DMS53 (cell line): ENCODE measurements at regions not wholly inside any gene's neighbourhood (a gene's known extent, or its start where the extent isn't known, plus 50 kb on each side); places are given as distances from the start of the nearest gene placed in this dataset.

Source experiments
- DNase-seq: peaks from one replicate; lab custom pipeline; 2025; lab: John Stamatoyannopoulos, UW

DNA sequence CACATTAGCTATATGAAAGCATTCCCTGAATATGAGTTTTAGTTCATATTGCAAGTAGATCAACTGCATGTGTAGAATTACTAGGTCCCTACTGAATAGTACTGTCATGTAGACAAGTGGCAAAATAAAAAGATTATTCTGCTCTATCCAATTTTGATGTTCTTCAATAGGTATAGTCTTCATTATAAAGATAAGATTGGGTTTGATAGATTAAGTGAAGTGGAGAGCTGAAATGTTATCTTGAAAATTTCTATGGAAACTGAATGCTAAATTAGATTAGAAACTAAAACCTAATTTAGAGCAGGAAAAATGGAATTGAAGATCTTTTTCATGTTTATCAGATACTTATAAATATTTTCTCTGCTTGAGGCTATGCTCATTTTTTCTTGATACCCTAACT, 1610.0 kb downstream of the BRINP3 start:
- no peak for DNase-seq

DNA sequence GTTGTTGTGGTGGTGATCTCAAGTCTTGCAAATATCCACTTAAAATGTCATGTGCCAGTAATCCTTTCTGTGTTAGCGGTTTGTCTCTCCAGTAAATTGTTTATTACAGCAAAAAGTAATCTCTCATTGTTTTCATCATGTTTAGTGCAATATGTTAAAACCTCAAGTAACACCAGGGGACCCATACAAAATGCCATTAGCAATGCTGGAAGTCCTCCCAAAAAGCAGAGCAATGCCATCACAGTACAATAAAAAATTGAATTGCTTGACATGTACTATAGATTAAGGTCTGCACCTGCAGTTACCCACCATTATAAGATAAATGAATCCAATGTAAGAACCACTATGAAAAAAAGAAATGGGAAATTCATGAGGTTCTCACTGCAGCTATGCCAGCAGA, 1606.5 kb downstream of the BRINP3 start:
- no peak for DNase-seq

DNA sequence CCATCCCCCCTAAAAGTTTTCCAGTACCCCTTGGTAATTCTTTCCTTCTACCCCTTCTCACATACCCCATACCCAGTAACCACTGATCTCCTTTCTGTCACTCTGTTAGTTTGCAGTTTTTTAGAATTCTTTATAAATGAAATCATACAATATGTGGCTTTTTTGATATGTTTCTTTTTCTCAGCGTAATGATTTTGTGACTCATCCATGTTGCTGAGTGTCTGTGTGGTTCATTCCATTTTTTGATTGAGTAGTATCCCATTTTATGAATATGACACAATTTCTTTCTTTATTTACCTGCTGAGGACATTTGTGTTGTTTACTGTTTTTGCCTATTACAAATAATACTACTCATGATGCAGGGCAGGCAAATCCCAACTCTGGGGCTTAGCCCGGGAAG, 1605.3 kb downstream of the BRINP3 start:
- no peak for DNase-seq

DNA sequence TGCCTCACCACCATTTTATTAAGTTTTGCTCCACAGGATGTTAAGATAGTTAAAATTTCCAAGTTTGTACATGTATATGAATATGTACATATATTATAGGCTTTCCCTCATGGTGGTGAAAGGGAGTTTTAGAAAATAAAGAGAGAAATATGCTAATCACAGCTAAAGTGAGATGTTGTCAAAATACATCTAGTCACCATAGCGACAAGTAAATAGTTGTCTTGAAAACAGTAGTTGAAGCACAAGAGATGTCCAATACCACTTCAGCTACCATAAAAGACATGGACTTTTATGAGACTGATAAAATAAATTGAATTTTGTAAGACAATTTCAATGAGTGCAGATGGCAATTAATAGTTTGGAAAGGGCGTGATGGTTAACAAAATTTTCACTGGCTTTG, 1600.0 kb downstream of the BRINP3 start:
- DNase-seq, result peak; percentile 45

DNA sequence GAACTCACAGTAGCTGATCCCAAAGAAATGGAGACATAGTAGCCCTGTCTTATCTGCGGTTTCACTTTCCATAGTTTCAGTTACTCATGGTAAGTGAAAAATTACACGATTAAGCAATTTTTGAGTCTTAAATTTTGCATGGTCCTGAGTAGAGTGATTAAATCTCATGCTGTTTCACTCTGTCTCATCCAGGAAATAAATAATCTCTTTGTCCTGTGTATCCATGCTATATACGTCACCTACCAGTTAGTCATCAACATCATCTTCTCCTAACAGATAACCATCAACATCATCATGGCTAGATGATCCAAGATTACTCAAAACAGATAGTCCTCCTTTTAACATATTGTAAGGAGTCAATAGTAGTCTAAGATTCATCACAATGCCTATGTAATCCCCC, 1589.3 kb downstream of the BRINP3 start:
- no peak for DNase-seq

DNA sequence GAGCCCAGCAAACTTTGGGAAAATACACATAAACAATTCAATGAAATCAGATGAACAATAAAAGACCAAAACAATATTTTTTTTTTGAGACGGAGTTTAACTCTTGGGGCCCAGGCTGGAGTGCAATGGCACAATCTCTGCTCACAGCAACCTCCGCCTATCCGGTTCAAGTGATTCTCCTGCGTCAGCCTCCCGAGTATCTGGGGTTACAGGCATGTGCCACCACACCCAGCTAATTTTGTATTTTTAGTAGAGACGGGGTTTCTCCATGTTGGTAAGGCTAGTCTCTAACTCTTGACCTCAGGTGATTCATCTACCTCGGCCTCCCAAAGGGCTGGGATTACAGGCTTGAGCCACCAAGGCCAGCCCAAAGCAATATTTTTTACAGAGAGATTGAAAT, 1588.5 kb downstream of the BRINP3 start:
- no peak for DNase-seq

DNA sequence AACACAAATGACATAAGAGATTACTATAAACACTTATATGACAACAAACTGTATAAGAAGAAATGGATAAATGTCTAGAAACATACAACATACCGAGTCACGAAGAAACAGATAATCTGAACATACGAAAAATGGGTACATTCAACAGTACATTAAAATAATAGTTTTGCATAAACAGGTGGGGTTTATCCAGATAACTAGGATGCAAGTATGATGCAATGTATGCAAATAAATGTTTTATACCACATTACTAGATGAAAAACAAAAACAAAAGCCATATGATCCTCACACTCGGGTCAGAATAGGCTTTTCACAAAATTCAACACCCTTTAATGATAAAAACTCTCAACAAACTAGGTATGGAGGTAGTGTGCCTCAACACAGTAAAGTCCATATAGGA, 1585.7 kb downstream of the BRINP3 start:
- DNase-seq, result no peak

DNA sequence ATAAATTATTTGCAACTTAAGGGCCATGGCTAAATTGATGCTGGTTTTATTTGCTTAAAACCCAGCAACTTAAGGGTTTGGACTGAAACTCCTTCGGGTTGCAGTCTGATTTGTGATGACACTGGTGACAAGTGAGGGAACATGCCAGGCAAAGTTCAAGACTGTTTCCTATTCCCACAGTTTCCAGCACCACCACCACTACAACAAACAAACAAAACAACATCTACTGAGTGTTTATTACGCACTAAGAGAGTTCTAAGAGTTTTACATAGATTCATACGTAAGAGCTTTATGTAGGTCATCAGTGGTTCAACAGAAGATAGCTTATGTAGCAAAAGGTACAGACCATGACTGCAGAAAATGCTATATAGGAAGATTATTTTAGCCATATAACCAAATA, 1582.1 kb downstream of the BRINP3 start:
- DNase-seq, result no peak

DNA sequence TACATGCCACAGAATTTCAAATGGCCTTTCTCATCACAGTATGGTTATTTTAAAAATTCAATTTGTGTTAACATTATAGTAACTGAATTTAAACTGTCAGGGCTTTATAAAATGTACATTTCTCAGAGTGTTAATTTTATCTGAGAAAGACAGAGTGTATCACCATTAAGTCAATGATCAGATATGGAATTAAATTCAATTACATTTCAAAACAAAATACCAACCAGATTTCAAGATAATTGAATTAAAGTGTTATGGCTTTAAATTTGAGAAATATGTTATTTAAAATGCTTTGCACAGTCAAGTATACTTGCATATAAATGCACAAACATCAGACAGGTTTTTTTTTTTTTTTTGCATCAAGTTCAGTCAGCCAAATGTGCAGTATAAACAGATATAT, 1574.4 kb downstream of the BRINP3 start:
- DNase-seq, result no peak

DNA sequence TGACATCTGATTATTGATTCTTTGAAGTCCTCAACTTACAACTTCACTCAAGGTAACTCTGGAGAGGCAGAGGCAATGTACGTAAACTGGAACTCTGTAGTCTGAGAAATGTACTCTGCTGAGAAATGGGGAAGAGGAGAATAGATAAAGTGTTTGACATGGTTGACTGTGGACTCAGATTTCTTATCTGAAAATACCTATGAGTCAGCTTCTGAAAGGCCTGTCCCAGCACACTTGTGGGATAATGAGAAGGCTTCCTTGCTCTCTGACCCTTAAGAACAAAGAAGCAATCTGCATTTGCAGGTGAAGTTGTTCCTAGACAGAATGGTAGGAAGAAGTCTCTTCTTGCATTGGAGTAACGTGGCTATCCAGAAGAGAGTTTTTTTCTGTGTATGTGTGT, 1573.5 kb downstream of the BRINP3 start:
- DNase-seq, result no peak

DNA sequence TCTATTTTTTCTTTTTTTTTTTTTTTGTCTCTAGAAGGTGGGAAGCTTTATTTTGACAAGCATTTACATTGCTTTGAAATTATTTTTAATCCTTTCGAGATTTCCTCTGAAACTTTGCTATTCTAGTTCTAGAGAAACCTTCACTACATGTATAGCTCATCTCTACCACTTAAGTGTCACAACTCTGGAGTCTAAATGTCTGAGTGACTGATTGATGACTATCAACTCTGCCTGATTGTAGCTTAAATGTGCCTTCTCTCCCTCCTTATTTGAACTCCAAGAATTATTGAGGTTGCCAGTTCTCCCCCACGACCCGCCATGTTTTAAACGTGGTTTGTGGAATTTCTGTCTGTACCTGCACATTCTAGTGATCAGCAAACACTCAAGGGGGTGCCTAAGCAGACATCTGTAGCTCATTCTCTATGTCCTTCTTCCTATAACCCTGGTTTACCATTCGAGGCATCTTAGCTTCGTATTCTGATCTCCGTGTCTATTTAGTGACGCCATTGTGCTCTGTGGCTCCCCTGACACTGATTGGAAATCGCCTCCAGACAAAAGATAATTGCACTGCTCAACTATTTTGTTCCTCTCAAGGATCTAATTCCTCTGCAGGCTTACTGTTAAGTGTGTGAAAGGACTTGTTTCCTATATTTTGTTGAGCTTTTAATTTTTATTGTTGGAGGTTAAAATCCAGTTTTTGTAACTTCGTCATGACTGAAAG, 1570.6 kb downstream of the BRINP3 start:
- no peak for DNase-seq

DNA sequence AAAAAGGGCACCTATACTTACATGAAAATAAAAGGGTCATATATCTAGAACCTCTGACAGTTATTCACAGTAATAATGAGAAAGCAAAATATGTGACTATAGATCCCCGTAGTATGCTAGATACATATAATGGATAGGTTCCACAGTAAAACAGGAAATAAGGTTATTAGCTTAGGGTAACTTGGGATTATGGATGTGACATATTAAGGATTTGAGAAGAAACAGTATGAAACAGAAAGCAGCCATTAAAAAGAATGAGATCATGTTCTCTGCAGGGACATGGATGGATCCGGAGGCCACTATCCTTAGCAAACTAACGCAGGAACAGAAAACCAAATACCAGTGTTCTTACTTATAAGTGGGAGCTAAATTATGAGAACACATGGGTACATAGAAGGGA, 1547.3 kb downstream of the BRINP3 start:
- no peak for DNase-seq

DNA sequence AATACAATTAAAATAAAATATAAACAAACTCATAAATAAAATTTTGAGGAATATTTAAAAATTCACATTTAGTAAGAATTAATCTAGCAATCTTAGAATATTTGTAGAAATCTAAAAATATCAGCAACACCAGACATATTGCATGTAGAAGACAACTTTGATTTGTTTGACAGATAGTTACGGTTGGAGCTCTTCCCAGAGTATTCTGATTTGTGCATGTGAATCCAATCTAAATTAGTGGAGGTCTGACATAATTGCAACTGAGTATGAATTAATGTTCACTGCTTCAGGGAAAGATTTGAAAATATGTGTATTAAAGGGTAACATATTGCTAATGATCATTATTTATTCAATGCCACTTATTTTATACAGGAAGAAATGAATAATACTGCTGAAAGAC, 1546.2 kb downstream of the BRINP3 start:
- DNase-seq, result no peak

DNA sequence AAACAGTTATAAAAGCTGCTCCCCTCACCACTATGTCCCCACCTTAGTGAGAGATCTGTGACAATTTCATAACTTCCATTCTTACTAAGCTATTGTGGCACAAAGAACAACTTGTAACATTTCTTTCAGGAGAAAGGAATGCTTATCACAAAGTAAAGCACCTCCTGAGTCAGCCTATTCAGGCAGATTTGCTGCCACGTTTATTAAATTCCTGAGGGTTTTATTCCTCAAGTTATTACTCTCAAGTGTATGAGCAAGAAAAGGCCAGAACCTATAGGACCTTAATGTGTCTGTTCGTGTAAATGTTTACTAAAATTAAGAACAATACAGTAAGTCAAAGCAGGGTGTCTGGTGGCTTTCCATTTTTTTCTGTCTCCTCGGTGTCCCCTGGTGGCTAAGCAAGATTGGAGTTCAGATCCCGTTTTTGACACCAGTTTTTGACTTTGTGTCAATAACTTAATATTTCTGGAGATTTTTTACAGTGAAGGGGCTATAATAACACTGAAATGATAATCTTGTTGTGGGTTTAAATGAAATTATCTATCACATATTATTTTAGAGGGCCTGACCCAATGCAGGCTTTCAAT, 1539.6 kb downstream of the BRINP3 start:
- DNase-seq, result peak; percentile 45

DNA sequence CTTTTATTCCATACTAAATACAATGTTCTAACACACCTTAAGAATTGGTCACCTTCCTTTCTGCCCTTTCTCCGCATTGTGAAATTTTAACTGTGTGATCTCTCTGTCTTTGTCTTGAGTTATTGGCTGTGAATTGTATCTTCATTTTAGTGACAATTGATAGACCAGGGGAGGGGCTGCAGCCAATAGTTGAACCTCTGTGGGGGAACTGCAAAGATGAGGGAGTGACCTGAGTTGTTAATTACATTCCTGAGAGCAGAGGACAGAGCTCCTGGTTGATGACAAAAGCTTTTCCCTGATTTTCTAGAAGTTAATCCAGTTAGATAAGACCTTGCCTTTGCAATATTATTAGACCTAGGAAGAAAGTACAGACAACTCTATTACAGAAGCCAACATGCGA, 1535.7 kb downstream of the BRINP3 start:
- DNase-seq, result no peak

DNA sequence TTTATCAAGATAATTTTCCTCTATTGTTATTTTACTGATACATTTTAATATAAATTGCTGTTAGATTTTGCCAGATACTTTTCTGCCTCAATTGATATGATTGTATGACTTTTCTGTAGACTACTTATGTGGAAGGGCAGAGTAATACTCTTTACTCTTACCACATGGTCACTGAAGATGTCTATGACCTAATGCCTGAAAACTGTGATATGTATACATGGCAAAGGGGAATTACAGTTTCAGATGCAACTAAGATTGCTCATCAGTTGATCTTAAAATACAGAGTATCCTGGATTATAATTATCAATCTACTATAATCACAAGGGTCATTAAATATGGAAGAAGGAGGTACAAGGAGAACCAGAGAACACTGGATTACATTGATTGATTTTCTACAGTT, 1528.0 kb downstream of the BRINP3 start:
- peak; percentile 5 for DNase-seq

DNA sequence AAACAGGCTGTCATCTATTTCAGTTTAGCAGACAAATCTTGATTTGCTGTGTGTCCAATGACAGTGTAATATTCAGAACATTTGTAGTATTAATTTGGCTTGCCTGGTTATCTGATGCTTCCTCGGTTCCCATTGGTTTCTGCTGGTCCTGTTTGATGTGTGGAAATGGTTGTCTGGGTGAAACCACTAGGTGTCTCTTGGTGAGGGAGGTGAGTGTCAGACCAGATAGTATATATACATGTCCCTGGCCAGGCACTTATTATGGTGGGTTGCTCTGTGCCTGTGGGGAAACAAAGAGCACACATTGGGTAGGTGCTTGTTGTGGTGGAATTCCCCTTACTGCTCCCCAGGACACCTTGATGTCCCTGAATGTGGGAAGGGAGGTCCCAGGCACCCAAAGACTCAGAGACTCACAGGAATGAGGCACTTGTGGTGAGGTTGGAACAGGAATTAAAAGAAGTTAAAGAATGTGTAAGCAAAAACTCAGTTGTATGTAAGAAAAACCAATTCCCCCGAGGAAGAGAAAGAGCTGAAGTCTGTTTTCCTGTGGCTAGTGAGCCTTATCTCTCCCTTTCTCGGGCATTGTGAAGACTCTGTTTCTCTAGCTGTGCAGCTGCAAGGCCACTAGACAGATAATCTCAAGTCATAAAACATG, 1519.1 kb downstream of the BRINP3 start:
- peak; percentile 8 for DNase-seq

DNA sequence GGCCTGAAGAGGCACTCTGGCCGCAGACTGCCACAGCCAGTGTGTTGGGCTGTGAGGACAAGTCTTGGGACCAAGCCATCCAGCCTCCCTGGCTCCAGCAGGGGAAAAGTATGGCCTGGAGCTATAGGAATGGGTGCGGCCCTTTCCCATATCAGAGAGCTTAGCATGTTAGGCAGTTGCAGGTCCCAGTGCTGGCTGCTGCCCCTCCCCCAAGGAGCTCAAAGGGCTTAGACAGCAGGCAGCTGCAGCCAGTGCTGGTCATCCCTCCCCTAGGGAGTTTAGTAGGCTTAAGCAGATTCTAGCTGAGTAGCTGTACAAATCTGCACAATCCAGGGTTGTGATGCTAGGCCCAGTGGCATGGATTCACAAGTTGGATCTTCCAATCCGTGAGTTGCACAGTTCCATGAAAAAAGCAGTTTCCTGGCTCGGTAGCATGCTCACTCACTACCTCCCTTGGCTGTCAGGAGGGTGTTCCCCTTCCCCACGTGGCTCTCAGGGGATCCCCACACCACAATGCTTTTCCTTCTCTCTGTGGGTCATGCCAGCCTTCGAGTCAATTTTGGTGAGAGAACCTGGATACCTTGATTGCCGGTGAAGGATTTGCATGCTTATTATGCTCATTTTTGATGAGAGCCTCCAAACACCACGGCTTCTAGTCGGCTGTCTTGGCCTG, 1490.8 kb downstream of the BRINP3 start:
- DNase-seq, result no peak

DNA sequence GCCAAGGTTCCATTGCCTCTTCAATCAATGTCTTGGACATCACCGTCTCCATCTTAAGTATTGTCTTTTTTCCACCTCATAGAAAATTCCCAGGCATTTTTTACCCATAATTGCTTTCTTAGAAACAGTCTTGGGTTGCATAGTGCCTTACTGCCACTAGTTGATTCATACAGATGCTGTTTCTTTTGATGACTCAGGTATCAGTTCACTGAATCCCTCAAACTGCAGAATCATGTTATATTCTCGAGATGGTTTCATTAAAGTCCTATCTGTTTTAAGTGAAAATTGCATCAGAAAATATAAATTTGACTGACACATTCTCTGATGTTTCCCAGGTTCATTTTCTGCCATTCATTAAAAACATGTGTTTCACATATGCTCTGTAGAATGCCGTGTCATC, 1489.1 kb downstream of the BRINP3 start:
- no peak for DNase-seq

DNA sequence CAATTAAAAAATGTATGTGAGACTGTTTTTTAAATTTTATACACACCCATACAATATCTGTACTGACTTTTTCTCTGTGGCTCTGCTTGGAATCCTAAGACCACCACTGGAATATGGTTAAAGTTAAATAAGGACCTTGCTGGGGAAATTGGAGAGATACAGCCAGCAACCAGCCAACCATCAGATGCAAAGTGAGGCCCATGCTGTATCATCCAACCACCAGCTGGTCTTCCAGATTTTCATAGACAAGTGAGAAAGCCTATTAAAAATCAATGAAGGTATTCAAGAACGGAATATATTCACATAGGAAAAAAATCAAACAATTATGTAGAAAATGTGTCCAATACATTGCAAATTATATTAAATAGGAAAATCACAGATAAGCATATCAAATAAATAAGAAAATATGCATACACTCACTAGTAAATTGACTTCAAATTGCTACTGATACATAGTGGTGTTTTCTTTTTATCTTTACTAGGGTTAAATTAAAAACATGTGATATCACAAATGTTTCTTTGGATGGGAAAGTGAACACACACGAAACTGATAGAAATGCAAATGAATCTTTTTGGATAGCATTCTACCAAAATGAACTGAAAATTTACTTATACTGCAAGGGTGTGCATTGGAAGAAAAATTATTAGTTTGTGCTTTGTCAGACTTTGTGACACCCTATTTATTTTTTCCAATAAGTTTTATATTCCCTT, 1486.3 kb downstream of the BRINP3 start:
- no peak for DNase-seq

DNA sequence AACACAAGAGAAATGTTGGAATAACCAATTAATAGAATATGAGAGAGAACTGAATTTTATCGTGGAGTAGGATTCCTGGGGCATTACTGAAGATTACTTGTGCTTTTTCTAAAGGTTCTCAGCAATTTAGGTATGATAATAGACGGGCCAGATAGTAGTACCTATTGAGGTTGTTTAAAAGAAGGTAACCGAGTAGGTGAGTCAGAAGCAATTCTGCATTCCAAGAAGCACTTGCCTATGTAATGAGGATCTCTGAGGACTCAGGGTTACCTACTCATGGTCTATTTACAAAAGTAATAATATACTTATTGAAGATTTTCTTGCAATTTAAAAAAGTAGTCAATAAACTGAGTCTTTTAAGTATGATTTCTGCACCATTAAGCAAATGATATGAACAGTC, 1469.8 kb downstream of the BRINP3 start:
- no peak for DNase-seq

DNA sequence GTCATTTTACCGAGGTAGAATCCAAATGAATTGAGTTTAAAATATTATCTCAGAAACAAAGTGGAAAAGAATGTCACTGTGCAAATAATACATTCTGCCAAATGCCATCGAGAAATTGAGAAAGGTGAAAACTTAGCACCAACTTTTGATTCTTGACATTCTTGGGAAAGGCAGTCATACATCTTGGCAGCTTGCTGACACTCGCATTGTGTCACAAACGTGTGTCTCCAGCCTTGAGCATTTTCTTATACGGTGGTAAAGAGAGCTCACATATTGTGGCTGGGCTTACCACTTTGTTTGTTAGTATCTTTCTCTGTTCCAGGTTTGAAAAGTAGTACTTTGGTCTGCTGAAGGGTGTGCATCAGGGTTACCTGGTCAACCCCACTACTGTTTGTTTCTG, 1456.1 kb downstream of the BRINP3 start:
- no peak for DNase-seq
